HG02885 (cell line): ENCODE measurements at regions not wholly inside any gene's neighbourhood (a gene's known extent, or its start where the extent isn't known, plus 50 kb on each side); places are given as distances from the start of the nearest gene placed in this dataset.

Source experiments
- ATAC-seq: cut with Tn5 transposase; IDR thresholded peaks from one replicate; pipeline ENCODE4 v1.9.1; 2021; ENCODE audit warnings: mild to moderate bottlenecking; ENCODE audit not compliant: unreplicated experiment, poor library complexity

- no peak for ATAC-seq
Observed at GRCh38 chr5:74408150-74409043, 232.1 kb downstream of the ENC1 start.

GRCh38 chr5:74407701-74408100, 232.8 kb downstream of the ENC1 start:
- ATAC-seq: no peak

GRCh38 chr5:74406844-74407243, 233.7 kb downstream of the ENC1 start:
- ATAC-seq: no peak

- no peak for ATAC-seq
Observed at GRCh38 chr5:74405593-74405992, 234.9 kb downstream of the ENC1 start.

- ATAC-seq: no peak
Observed at GRCh38 chr5:74404574-74405508, 235.7 kb downstream of the ENC1 start.

GRCh38 chr5:74403771-74404170, 236.8 kb downstream of the ENC1 start:
- no peak for ATAC-seq

DNA sequence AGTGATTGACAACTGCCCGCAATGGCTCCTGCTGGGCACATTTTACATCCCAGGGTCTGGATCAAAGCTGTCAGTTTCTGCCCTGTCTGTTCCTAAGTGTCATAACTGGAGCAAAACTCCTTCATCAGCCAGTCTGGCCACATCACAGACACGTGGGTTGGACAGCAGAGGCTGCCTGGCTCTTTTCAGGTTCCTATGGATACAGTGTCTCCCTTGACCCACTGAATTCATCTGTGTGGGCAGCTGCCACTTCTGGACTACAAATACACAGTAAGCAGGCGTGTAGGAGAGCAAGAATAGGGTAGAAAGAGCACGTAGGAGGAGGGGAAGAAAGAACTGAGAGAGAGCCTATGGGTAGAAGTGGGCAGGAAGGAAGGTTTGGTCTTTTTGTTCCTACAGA, 238.0 kb downstream of the ENC1 start:
- peak; percentile 42 for ATAC-seq

- no peak for ATAC-seq
Observed at GRCh38 chr5:74401946-74402320, 238.6 kb downstream of the ENC1 start.

- ATAC-seq: no peak
Observed at GRCh38 chr5:74401281-74401945, 239.1 kb downstream of the ENC1 start.

DNA sequence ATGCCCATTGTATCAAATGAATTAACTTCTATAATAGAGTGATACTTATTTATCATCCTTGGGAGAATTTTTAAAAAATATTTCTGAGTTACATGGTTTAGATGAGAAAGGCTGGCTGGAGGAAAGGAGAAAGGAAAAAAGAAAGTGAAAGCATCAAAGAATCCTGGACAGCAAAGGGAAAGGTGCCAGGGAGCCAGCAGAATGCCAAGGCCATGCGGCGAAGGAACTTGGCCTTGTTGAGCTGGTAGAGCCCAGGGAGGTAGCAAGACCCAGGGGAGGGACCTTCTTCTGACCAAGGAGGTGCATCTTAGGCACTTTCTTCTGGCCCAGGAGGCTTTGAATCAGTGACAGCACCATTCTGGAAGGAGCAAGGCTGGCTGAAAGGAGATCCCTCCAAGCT, 240.5 kb downstream of the ENC1 start:
- no peak for ATAC-seq

GRCh38 chr5:74396913-74397622, 243.5 kb downstream of the ENC1 start:
- ATAC-seq: no peak

- ATAC-seq: no peak
Observed at GRCh38 chr5:74394916-74395880, 245.3 kb downstream of the ENC1 start.

DNA sequence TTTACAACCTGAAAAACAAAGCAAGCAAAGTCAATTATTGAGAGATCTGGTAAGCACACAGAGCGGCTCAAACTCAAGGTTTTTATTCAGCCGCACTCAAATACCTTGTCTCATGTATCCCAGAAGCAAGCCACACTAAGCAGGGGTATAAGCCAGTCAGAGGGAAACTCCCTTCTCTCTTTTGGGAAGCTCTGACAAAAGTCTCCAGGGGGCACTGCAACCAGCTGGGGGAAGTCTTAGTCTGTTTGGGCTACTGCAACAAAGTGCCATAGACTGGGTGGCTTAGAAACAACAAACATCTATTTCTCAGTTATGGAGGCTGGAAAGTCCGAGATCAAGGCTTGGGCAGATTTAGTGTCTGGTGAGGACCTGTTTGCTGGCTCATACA, 246.0 kb downstream of the ENC1 start:
- no peak for ATAC-seq

GRCh38 chr5:74393943-74394342, 246.6 kb downstream of the ENC1 start:
- ATAC-seq: no peak

DNA sequence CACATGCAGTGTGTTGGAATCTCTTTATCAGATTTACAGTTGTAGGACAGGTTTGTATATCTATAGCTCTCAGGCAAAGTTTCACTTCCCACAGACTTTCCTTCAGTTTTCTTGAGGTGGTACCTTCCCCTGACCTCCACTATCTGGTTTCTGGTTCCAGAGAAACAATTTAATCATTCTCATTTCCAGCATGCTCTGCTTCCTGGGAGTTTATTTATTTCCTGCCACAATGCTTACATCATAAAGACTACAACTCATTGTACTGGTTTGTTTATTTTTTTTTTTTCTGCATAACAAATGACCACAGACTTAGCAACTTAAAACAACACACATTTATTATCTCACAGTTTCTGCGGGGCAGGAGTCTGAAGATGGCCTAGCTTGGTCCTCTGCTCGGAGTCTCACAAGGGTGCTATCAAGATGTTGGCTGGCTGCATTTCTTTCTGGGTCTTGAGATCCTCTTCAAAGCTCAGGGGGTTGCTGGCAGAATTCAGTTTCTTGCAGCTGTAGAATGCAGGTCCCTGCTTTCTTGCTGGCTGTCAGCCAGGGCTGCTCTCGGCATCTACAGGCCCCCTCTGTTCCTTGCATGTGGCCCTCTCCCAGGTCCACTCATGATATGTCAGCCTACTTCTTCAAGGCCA, 247.7 kb downstream of the ENC1 start:
- no peak for ATAC-seq

- no peak for ATAC-seq
Observed at GRCh38 chr5:74391410-74391809, 249.1 kb downstream of the ENC1 start.

DNA sequence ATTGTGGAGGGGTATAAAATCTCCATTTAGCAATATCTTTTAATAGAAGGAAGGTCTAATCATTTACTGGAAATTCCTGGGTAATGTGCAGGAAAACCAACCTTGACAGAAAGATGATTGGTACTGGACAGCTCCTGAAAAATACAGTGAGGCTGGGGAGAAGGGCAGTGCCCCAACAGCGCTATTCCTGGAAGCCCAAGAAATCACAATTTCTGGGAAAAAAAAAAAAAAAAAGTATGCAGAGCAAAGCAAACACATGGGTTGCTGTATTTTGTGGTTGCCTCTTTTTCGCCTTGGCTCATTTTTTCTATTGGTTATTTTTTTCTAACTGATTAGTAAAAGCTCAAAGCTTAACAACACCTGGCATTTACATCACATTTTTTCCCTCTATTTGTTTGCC, 249.7 kb downstream of the ENC1 start:
- ATAC-seq: no peak

DNA sequence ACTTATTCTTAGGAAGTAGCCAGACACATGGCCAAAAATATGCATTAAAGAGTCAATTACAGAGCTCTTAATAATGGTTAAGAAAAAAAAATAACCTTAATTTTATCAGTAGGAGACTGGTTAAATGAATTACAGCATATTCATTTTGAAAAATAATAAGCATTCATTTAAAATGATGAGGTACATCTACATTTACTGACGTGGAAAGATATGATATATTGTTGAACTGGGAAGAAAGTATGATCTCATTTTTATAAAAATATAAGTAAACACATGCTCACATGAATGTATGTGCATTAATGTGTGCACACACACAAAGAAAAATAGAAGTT, 250.3 kb downstream of the ENC1 start:
- no peak for ATAC-seq
